BE2C (cell line): ENCODE measurements at regions not wholly inside any gene's neighbourhood (a gene's known extent, or its start where the extent isn't known, plus 50 kb on each side); places are given as distances from the start of the nearest gene placed in this dataset.

ENCODE experiments used
- DNase-seq: peaks from one replicate; pipeline ENCODE4 v3.0.0-alpha.2; 2020
- H3K27me3 ChIP-seq: fragments of 250-450 bp; sonication (Bioruptor Pico); 2 replicates; pipeline ENCODE4 v1.5.1; 2020; ENCODE audit warnings: mild to moderate bottlenecking
- H3K36me3 ChIP-seq: fragments of 250-450 bp; sonication (Bioruptor Pico); 2 replicates; pipeline ENCODE4 v1.5.1; 2020; ENCODE audit warnings: mild to moderate bottlenecking
- H3K4me1 ChIP-seq: fragments of 250-450 bp; sonication (Bioruptor Pico); 2 replicates; pipeline ENCODE4 v1.5.1; 2020
- H3K4me3 ChIP-seq: 2 replicates; pipeline ENCODE4 v1.5.1; 2011; ENCODE audit warnings: low read depth, low read length
- H3K9me3 ChIP-seq: fragments of 250-450 bp; sonication (Bioruptor Pico); 2 replicates; pipeline ENCODE4 v1.5.1; 2020
- TF ChIP-seq, protein P1 (sequence below): IDR thresholded peaks from 2 replicates; pipeline ENCODE4 v1.5.1; 2012; ENCODE audit warnings: mild to moderate bottlenecking, low read depth, low read length

- H3K4me3 ChIP-seq = no peak overlapping the region
These were observed 121.1 kb upstream of the SMIM23 start for GRCh38 chr5:171664489-171664888.

DNA sequence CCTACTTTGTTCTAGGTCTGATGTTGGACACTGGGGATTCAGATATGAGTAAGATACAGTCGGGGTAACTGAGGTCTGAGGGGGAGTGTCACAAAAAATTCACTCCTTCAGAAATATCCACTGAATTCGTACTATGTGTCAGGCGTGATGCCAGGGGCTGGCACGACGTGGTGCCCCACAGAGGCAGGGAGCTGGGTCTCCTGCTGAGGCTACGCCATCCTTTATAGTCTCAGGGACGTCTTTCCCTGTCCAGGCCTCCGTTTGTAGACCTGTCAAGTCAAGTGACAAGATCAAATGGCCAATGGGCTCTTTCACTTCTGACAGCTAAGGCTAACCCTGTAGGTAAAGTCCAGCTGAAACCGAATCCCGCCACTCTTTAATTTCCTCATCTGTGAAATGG lies 118.8 kb upstream of the SMIM23 start:
- H3K27me3 ChIP-seq = peaks cover 4% of the 10 kb centered on the region
- TF ChIP-seq, protein P1, sequence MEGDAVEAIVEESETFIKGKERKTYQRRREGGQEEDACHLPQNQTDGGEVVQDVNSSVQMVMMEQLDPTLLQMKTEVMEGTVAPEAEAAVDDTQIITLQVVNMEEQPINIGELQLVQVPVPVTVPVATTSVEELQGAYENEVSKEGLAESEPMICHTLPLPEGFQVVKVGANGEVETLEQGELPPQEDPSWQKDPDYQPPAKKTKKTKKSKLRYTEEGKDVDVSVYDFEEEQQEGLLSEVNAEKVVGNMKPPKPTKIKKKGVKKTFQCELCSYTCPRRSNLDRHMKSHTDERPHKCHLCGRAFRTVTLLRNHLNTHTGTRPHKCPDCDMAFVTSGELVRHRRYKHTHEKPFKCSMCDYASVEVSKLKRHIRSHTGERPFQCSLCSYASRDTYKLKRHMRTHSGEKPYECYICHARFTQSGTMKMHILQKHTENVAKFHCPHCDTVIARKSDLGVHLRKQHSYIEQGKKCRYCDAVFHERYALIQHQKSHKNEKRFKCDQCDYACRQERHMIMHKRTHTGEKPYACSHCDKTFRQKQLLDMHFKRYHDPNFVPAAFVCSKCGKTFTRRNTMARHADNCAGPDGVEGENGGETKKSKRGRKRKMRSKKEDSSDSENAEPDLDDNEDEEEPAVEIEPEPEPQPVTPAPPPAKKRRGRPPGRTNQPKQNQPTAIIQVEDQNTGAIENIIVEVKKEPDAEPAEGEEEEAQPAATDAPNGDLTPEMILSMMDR = no peak
- no peaks in the 10 kb centered on the region for H3K4me1 ChIP-seq
- DNase-seq = no peak
- no peaks in the 10 kb centered on the region for H3K36me3 ChIP-seq
- H3K9me3 ChIP-seq = no peaks in the 10 kb centered on the region
- H3K4me3 ChIP-seq = no peak overlapping the region

More at GRCh38 chr5:171664489-171664888, 121.1 kb upstream of the SMIM23 start:
- Histone ChIP-seq H3K4me1 (no peaks in the 10 kb centered on the region), H3K36me3 (no peaks in the 10 kb centered on the region), H3K27me3 (peaks cover 4% of the 10 kb centered on the region; the same call in 1 of the 2 replicates), H3K9me3 (no peaks in the 10 kb centered on the region)
- no peak for DNase-seq
- TF ChIP-seq, protein P1 = no peak

DNA sequence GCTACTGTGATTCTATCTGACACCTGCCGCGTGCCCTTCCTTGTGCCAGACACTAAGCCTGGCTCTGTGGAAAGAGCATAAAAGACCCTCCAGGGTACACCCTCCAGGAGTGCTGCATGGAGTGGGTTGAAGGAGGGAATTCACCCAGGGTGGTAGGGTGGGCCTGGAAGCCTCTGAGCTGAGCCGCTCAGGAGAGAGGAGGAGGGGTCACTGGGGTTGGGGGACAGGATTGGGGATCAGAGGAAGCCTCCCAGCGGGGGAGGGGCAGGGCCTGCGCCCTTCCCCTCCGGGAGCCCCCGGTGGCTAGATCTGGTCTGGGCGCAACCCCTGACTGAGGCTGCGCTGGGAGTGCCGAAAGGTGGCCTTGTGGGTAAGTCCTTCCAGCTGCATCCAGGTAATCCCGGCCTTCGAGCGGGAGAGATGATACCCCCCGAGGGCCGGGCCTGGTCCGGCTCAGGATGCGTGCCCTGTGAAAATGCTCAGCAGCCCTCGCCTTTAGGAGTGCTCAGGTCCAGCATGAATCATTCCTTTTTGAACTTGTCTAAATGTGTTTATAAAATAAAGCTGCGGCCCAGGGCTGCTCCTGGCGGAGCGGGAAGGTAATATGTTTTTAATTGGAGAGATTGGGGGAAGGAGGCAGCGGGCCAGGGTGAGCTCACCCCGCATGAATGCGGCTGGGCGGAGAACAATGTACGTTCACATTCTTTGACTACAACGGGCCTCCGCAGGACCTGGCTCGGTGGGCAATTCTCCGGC lies 118.1 kb upstream of the SMIM23 start:
- TF ChIP-seq, protein P1 = no peak
- no peak for DNase-seq
- no peak overlapping the region for H3K4me3 ChIP-seq

GRCh38 chr5:171668097-171668412 lies 117.6 kb upstream of the SMIM23 start:
- Histone ChIP-seq H3K4me3 (no peak overlapping the region), H3K9me3 (no peaks in the 10 kb centered on the region), H3K27me3 (peaks cover 4% of the 10 kb centered on the region), H3K4me1 (no peaks in the 10 kb centered on the region), H3K36me3 (no peaks in the 10 kb centered on the region)
- TF ChIP-seq, protein P1 = no peak
- no peak for DNase-seq

More for the DNA sequence above, 118.1 kb upstream of the SMIM23 start:
- Histone ChIP-seq H3K36me3 (no peaks in the 10 kb centered on the region), H3K4me1 (no peaks in the 10 kb centered on the region), H3K9me3 (no peaks in the 10 kb centered on the region), H3K27me3 (peaks cover 4% of the 10 kb centered on the region)

DNA sequence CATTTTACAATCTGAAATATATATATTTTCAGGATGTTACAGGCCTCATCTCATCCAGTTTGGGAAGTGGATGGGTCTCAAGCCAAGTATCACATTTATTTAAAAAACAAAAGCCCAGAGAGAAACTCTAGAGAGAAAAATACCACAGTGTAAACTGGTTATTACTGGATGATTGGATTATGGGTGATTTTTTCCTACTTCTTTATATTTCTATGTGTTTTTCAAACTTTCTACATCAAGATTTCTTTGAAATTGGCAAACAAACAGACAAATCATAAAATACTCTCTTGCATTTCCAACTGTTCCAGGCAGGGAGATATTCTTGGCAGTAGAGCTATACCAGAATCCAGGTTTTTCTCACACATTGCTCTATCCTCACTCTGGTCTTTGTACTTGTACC lies 116.0 kb upstream of the SMIM23 start:
- H3K4me3 ChIP-seq = no peak overlapping the region
- peaks cover 4% of the 10 kb centered on the region for H3K27me3 ChIP-seq
- H3K4me1 ChIP-seq = no peaks in the 10 kb centered on the region
- TF ChIP-seq, protein P1 = no peak
- no peak for DNase-seq
- no peaks in the 10 kb centered on the region for H3K36me3 ChIP-seq
- H3K9me3 ChIP-seq = no peaks in the 10 kb centered on the region

- no peaks in the 10 kb centered on the region for H3K4me1 ChIP-seq
- TF ChIP-seq, protein P1 = no peak
- H3K36me3 ChIP-seq = no peaks in the 10 kb centered on the region
- H3K9me3 ChIP-seq = no peaks in the 10 kb centered on the region
- no peaks in the 10 kb centered on the region; the same call in 1 of the 2 replicates for H3K27me3 ChIP-seq
- H3K4me3 ChIP-seq = no peak overlapping the region
- no peak for DNase-seq
These were observed 113.1 kb upstream of the SMIM23 start for GRCh38 chr5:171672556-171672955.
